ENCODE measurements at regions not wholly inside any gene's neighbourhood (a gene's known extent, or its start where the extent isn't known, plus 50 kb on each side); places are given as distances from the start of the nearest gene placed in this dataset.

- TF ChIP-seq CTCF (IDR thresholded peaks at IDR 0.05) (no peak), EZH2 (IDR thresholded peaks at IDR 0.05; ENCODE audit: borderline replicate concordance, insufficient read depth, low read depth, low read length, poor library complexity, severe bottlenecking) (no peak)
Observed at GRCh38 chr1:104768466-104768865, 1018.8 kb downstream of the AMY1C start.
